VCaP (cell line): ENCODE measurements at regions not wholly inside any gene's neighbourhood (a gene's known extent, or its start where the extent isn't known, plus 50 kb on each side); places are given as distances from the start of the nearest gene placed in this dataset.

Experiments used
- H3K27ac ChIP-seq: fragments of 450-650 bp; 2 replicates; pipeline ENCODE4 v1.5.1; 2017
- TF ChIP-seq, protein P1 (sequence below): fragments of 450-650 bp; conservative IDR thresholded peaks from 2 replicates; pipeline ENCODE4 v1.5.1; 2017; ENCODE audit warnings: mild to moderate bottlenecking, moderate library complexity

DNA sequence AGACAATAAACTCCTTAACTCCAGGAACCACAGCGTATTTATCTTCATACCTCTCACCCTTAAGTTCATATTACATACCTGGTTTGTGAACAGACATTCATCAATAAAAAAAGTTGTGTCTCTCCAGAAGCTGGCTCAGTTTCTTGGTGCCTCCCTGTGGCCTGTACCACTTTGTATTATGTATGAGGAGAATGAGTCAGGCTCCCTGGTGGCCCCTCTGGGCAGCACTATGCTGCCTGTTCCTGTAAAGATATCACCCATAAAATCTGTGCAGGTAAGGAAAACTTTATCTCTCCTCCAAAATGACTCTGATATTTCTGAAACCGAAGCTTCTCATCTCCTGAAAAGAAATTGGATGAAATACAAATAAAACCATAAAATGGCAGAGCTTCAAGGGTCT lies 198.4 kb upstream of the NT5C1B start:
- H3K27ac ChIP-seq = no peak overlapping the region
- TF ChIP-seq, protein P1, sequence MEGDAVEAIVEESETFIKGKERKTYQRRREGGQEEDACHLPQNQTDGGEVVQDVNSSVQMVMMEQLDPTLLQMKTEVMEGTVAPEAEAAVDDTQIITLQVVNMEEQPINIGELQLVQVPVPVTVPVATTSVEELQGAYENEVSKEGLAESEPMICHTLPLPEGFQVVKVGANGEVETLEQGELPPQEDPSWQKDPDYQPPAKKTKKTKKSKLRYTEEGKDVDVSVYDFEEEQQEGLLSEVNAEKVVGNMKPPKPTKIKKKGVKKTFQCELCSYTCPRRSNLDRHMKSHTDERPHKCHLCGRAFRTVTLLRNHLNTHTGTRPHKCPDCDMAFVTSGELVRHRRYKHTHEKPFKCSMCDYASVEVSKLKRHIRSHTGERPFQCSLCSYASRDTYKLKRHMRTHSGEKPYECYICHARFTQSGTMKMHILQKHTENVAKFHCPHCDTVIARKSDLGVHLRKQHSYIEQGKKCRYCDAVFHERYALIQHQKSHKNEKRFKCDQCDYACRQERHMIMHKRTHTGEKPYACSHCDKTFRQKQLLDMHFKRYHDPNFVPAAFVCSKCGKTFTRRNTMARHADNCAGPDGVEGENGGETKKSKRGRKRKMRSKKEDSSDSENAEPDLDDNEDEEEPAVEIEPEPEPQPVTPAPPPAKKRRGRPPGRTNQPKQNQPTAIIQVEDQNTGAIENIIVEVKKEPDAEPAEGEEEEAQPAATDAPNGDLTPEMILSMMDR = no peak

DNA sequence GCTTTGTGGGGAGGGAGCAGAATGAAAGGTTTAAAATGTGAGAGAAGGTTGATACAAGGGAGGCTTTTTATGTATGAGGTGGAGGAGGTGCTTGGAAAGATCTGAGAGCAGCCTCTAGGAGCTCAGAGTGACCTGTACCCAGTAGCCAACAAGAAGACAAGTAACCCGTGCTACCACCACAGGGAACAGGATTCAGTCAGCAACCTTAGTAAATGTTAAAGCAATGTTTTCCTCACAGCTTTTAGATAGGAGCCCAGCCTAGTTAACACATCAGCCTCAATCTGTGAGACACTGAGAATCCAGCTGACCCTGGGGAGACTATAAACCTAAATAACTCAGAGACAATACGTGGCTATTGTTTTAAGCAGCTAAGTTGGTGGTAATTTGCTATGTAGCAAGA lies 194.9 kb upstream of the NT5C1B start:
- TF ChIP-seq, protein P1 = no peak
- H3K27ac ChIP-seq = no peak overlapping the region

DNA sequence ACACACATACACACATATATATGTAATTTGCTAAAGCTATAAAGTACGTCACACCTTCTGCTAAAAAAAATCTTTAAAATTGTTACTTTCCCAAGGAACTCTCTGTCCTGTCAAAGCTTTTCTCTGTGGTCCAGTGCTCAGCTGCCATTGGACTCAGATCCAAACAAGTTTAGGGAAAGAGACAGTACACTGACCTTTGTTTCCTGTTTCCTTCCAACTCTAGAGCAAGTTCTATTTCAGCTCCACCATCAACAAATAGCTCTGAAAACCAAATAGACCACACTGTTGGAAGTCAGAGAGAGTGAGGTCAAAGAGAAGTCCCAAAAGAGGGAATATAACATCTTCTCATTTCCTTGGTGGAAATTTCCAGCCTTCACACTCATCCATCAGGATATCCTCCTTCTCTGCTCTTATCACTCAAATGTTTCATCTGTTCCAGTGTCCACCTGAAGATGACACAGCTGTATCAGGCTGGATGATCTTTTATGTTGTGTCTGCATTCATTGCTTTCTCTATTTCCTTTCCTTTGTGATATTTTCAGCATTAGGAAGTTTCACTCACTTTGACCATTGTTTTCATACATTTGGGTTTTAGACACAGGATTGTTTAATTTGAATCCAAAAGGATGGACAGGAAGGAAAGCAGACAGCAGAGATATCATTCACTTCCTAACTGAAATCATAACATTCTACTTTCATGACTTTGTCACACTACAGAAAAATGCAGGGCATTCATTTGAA lies 192.3 kb upstream of the NT5C1B start:
- H3K27ac ChIP-seq = no peak overlapping the region
- TF ChIP-seq, protein P1 = no peak

DNA sequence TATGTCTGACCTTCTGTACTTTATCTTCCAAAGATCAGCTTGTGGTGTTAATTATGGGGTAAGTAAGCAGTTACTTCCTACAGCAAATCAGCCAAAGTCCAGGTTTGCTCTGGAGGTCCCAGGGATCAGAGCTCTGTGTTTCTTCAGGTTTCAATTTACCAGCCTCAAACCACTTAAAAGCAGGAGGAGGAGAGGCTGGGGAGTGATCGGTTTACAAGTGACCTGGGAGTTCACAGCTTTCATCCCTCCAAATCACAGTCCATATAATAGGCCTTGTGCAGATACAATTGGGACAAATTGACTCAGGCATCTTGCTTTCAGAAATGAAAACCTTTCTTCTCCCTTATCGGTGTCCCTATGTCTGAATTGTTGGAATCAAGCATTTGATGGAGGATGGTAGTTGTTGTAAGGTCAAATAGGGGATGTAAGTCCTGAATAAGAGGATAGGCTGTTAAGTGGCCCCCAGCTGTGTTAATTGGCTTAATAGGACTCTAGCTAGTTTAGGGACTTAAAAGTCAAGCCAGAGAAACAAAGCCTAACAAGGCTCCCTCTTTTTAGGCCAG lies 188.0 kb upstream of the NT5C1B start:
- no peak overlapping the region for H3K27ac ChIP-seq
- TF ChIP-seq, protein P1 = no peak

DNA sequence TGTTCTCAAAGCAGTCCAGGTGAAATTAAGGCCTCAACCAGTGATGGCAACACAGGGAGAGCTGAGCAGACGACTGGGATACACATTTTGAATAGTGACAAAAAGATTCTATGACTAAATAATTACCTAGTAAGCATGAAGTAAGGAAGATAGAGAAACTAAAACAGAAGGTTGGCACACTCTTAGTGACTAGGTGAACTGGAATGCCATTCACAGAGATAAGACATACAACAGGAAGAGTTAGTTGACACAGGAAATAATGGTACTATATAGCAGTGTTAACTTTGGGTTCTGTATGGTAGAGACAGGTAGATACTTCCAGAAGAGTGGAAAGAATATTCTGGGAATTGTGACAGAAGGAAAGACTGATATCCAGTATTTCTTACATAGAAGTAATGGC lies 181.8 kb upstream of the NT5C1B start:
- peak overlapping the region; percentile 24 for H3K27ac ChIP-seq
- TF ChIP-seq, protein P1 = no peak

DNA sequence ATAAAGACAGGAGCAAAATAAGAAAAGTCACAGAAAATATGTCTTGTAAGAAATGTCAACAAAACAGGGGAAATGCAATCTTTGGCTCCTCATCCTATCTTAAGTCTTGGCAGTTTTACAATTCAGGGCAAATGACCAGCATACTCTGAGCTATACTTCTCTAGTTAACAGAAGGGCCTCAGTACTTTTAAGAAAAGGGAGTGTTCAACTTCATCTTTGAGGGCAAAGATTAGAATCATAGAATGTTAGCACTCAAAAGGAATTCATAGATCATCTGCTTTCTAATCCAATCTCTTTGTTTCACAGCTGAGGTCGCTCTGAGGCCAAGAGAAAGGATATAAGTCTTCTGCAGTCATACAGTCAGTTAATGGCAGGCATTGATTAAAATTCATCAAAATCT lies 174.0 kb upstream of the NT5C1B start:
- H3K27ac ChIP-seq = no peak overlapping the region; the same call in 1 of the 2 replicates
- TF ChIP-seq, protein P1 = no peak

DNA sequence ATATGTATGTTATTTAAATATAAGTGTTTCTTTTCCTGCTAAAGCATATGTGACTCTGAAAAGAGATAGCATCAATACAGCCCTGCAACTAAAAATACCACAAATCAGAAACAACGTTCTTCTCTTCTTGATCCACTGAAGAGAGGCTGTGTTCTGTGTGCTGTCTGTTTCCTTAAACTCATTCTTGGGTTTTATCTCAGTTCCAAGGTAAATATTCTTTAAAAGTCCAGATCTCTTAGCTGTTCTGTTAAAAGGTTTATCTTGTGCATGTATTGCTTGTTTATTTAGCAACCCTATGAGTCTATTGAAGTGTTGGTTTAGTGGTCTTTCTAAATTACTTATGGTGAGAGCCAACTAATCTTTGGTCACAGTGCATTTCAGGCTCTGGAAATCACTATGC lies 173.3 kb upstream of the NT5C1B start:
- TF ChIP-seq, protein P1 = no peak
- H3K27ac ChIP-seq = peak overlapping the region; percentile 21; the same call in 1 of the 2 replicates
